Endothelial cell of umbilical vein (primary cell): ENCODE measurements at regions not wholly inside any gene's neighbourhood (a gene's known extent, or its start where the extent isn't known, plus 50 kb on each side); places are given as distances from the start of the nearest gene placed in this dataset.

ENCODE experiments used
- BruUV-seq: library from RNA; stranded (reverse); fragments of 400-500 nt; replicated peaks from 2 replicates; lab custom pipeline; 2021; lab: Mats Ljungman, UMichigan
- CTCF ChIA-PET: fragments of 300-600, 350-600 bp; sonication (Branson Sonifier 250); formaldehyde crosslinking; loops from one replicate; lab custom pipeline; 2021; ENCODE audit warnings: antibody characterized with exemption, inconsistent platforms; lab: Charles Lee
- POLR2A ChIA-PET: fragments of 300-600, 350-600 bp; sonication (Branson Sonifier 250); formaldehyde crosslinking; loops from one replicate; lab custom pipeline; 2021; ENCODE audit warnings: antibody characterized with exemption, inconsistent platforms; lab: Charles Lee
- DNase-seq: peaks from one replicate; pipeline ENCODE4 v3.0.0-alpha.2; 2011; ENCODE audit warnings: low read depth, low spot score
- FAIRE-seq: peaks from 2 replicates; lab custom pipeline; 2011; peaks lifted over from hg19 to GRCh38; lab: Jason Lieb, UNC
- H2AFZ ChIP-seq: 2 replicates; pipeline ENCODE4 v1.6.0; 2012; ENCODE audit warnings: low read depth, low read length, control low read depth, inconsistent platforms
- H3K27ac ChIP-seq: 2 replicates; pipeline ENCODE4 v1.5.1; 2011; ENCODE audit warnings: low read depth, mild to moderate bottlenecking, control low read depth, low read length, moderate library complexity; ENCODE audit not compliant: insufficient read depth
- H3K27me3 ChIP-seq, 2 experiments: 2 replicates each; pipeline versions ENCODE4 v1.6.0 to v1.6.1; 2011; ENCODE audit warnings: low read length in 2 of 2, mixed read lengths in 1 of 2; ENCODE audit not compliant: control insufficient read depth in 2 of 2, insufficient read depth in 2 of 2
- H3K36me3 ChIP-seq, 2 experiments: 2 replicates in 1 of 2; 3 replicates in 1 of 2; pipeline ENCODE4 v1.5.1; 2011; ENCODE audit warnings: low read length in 2 of 2, mild to moderate bottlenecking in 1 of 2, moderate library complexity in 1 of 2; ENCODE audit not compliant: control insufficient read depth in 2 of 2, insufficient read depth in 2 of 2; ENCODE audit errors: extremely low read depth in 1 of 2
- H3K4me1 ChIP-seq: 3 replicates; pipeline ENCODE4 v1.5.1; 2011; ENCODE audit warnings: mild to moderate bottlenecking, low read length; ENCODE audit not compliant: control insufficient read depth, insufficient read depth; ENCODE audit errors: extremely low read depth
- H3K4me2 ChIP-seq: 2 replicates; pipeline ENCODE4 v1.6.1; 2011; ENCODE audit warnings: low read length, control low read depth, mixed read lengths; ENCODE audit not compliant: insufficient read depth
- H3K4me3 ChIP-seq, 3 experiments: fragments of 200-600 bp in 1 of 3; sonication (generic), shearing (Covaris generic) in 1 of 3; replicated peaks in 1 of 3; 2 replicates each; pipeline ENCODE4 v1.5.1; 2011 to 2016; ENCODE audit warnings: control low read depth in 3 of 3, low read length in 3 of 3, mild to moderate bottlenecking in 2 of 3, inconsistent platforms in 1 of 3, low read depth in 1 of 3, moderate library complexity in 1 of 3; ENCODE audit not compliant: insufficient read depth in 1 of 3
- H3K79me2 ChIP-seq: 2 replicates; pipeline ENCODE4 v1.6.0; 2012; ENCODE audit warnings: low read length, inconsistent platforms; ENCODE audit not compliant: control insufficient read depth, insufficient read depth
- H3K9ac ChIP-seq: replicated peaks from 2 replicates; pipeline ENCODE3; 2011; ENCODE audit warnings: low read length, control low read depth; ENCODE audit not compliant: insufficient read depth; ENCODE audit errors: extremely low read depth
- H3K9me1 ChIP-seq: replicated peaks from 3 replicates; pipeline ENCODE4 v1.6.0; 2011; ENCODE audit warnings: mild to moderate bottlenecking, low read length; ENCODE audit not compliant: control insufficient read depth, insufficient read depth; ENCODE audit errors: extremely low read depth
- H3K9me3 ChIP-seq: replicated peaks from 2 replicates; pipeline ENCODE4 v1.5.1; 2012; ENCODE audit warnings: low read length, inconsistent platforms; ENCODE audit not compliant: control insufficient read depth, insufficient read depth
- H4K20me1 ChIP-seq: replicated peaks from 2 replicates; pipeline ENCODE3; 2011; ENCODE audit warnings: mild to moderate bottlenecking, low read length; ENCODE audit not compliant: control insufficient read depth, insufficient read depth; ENCODE audit errors: extremely low read depth
- EZH2 ChIP-seq: IDR thresholded peaks from 2 replicates; pipeline ENCODE4 v1.6.1; 2012; ENCODE audit warnings: borderline replicate concordance, low read depth, mild to moderate bottlenecking, moderate library complexity, low read length, inconsistent platforms; ENCODE audit not compliant: severe bottlenecking
- FOS ChIP-seq: IDR thresholded peaks from 2 replicates; pipeline ENCODE4 v1.6.1; 2011; ENCODE audit warnings: mild to moderate bottlenecking, low read length, moderate library complexity, borderline replicate concordance; ENCODE audit not compliant: insufficient read depth
- GATA2 ChIP-seq: IDR thresholded peaks from 2 replicates; pipeline ENCODE4 v1.7.0; 2011; ENCODE audit warnings: low read depth, mild to moderate bottlenecking, moderate library complexity, mixed read lengths, low read length; ENCODE audit not compliant: insufficient read length, insufficient read depth
- JUN ChIP-seq: IDR thresholded peaks from 2 replicates; pipeline ENCODE4 v1.6.1; 2011; ENCODE audit warnings: borderline replicate concordance, low read depth; ENCODE audit not compliant: insufficient read length, insufficient read depth
- MYC ChIP-seq: IDR thresholded peaks from one replicate; pipeline ENCODE4 v1.6.1; 2011; ENCODE audit warnings: mild to moderate bottlenecking, low read depth, low read length
- POLR2A ChIP-seq: IDR thresholded peaks from 2 replicates; pipeline ENCODE4 v1.6.1; 2012; ENCODE audit warnings: low read depth, mild to moderate bottlenecking, control low read depth, low read length
- POLR2AphosphoS5 ChIP-seq: IDR thresholded peaks from 2 replicates; pipeline ENCODE4 v1.6.1; 2012; ENCODE audit warnings: low read depth, mild to moderate bottlenecking, control low read depth, low read length, moderate library complexity; ENCODE audit not compliant: insufficient read depth
- dilution Hi-C: fragments of 300-500 bp; cut with MboI; formaldehyde crosslinking; loops from one replicate; pipeline ENCODE4 v1.15.0; 2019; ENCODE audit warnings: low sequenced_read_pairs; ENCODE audit not compliant: extremely low pct_ligation_motif_present
- intact Hi-C: fragments of 100-400 bp; cut with micrococcal nuclease; formaldehyde crosslinking; loops from one replicate; pipeline ENCODE4 v1.10.0; 2022
- TF ChIP-seq, protein P1 (sequence below), 2 donors: IDR thresholded peaks; 1 replicate in 1 of 2; 2 replicates in 1 of 2; pipeline ENCODE4 v1.5.1; 2011; ENCODE audit warnings: low read length in 2 of 2, mild to moderate bottlenecking in 2 of 2, moderate library complexity in 2 of 2, control low read depth in 1 of 2, inconsistent platforms in 1 of 2, low read depth in 1 of 2; ENCODE audit not compliant: insufficient read depth in 1 of 2; ENCODE audit errors: extremely low read depth in 1 of 2
- TF ChIP-seq, protein P2 (sequence below): IDR thresholded peaks from 2 replicates; pipeline ENCODE4 v1.6.1; 2011; ENCODE audit not compliant: insufficient read depth, insufficient read length

DNA sequence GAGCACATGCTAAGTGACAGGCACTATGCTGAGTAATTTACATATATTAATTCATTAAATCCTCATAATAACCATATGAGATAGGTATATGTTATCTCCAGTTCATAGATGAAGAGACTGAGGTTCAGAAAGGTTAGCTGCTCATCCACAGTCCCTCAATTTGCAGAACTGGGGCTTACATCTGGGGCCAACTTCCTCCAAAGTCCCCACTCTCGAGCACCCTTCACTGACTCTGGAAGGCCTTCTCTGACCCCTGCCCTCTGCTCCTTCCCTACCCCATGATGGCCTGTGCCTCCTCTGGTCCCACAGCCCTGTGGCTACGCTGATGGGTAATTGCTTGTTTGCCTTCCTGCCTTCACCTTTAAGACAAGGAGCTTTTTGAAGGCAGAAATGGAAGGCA lies 71.6 kb downstream of the C5orf15 start:
- Histone ChIP-seq H3K4me2 (no peak overlapping the region), H3K4me3 (no peak overlapping the region), H3K36me3 (no peaks in the 10 kb centered on the region), H3K4me1 (no peaks in the 10 kb centered on the region), H2AFZ (no peak overlapping the region), H3K27me3 (peaks cover 6 to 9% of the 10 kb centered on the region in 2 experiments), H3K79me2 (no peaks in the 10 kb centered on the region), H3K27ac (no peak overlapping the region), H3K9me1 (no peaks in the 10 kb centered on the region), H3K9me3 (no peaks in the 10 kb centered on the region), H4K20me1 (no peaks in the 10 kb centered on the region), H3K9ac (no peak overlapping the region)
- POLR2A ChIA-PET, result no interaction called here
- intact Hi-C loops (no loop called here), dilution Hi-C loops (no loop called here)
- DNase-seq (no peak), FAIRE-seq (no peak)
- TF ChIP-seq GATA2, result no peak
- TF ChIP-seq, protein P1, sequence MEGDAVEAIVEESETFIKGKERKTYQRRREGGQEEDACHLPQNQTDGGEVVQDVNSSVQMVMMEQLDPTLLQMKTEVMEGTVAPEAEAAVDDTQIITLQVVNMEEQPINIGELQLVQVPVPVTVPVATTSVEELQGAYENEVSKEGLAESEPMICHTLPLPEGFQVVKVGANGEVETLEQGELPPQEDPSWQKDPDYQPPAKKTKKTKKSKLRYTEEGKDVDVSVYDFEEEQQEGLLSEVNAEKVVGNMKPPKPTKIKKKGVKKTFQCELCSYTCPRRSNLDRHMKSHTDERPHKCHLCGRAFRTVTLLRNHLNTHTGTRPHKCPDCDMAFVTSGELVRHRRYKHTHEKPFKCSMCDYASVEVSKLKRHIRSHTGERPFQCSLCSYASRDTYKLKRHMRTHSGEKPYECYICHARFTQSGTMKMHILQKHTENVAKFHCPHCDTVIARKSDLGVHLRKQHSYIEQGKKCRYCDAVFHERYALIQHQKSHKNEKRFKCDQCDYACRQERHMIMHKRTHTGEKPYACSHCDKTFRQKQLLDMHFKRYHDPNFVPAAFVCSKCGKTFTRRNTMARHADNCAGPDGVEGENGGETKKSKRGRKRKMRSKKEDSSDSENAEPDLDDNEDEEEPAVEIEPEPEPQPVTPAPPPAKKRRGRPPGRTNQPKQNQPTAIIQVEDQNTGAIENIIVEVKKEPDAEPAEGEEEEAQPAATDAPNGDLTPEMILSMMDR (IDR thresholded peaks at IDR 0.05; ENCODE audit: extremely low read depth in 1 of 2, insufficient read depth in 1 of 2, low read depth in 1 of 2, low read length in 2 of 2), result no peak
- TF ChIP-seq JUN, result no peak
- no peak for TF ChIP-seq FOS
- no peak for TF ChIP-seq MYC
- no peak for TF ChIP-seq POLR2AphosphoS5
- TF ChIP-seq, protein P2, sequence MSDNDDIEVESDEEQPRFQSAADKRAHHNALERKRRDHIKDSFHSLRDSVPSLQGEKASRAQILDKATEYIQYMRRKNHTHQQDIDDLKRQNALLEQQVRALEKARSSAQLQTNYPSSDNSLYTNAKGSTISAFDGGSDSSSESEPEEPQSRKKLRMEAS, result no peak
- no peak for TF ChIP-seq POLR2A
- no peak for TF ChIP-seq EZH2
- CTCF ChIA-PET, result no interaction called here
- BruUV-seq, result no TSS peak
